ENCODE measurements at regions not wholly inside any gene's neighbourhood (a gene's known extent, or its start where the extent isn't known, plus 50 kb on each side); places are given as distances from the start of the nearest gene placed in this dataset.

GRCh38 chr13:76035711-76036110 lies 399.6 kb downstream of the LMO7 start:
- Histone ChIP-seq H3K9ac (replicated peaks; ENCODE audit: extremely low read depth, insufficient read depth, low read length) (no peak overlapping the region), H3K27ac (ENCODE audit: insufficient read depth, low read depth, low read length) (no peak overlapping the region), H3K4me1 (ENCODE audit: control insufficient read depth, extremely low read depth, insufficient read depth, low read length) (no peaks in the 10 kb centered on the region), H3K9me1 (replicated peaks; ENCODE audit: control insufficient read depth, extremely low read depth, insufficient read depth, low read length) (no peaks in the 10 kb centered on the region), H3K4me2 (ENCODE audit: insufficient read depth, low read length) (no peak overlapping the region), H3K9me3 (replicated peaks; ENCODE audit: control insufficient read depth, insufficient read depth, low read length) (no peaks in the 10 kb centered on the region), H3K27me3 (ENCODE audit: control insufficient read depth in 2 of 2, insufficient read depth in 2 of 2, low read length in 2 of 2) (no peaks in the 10 kb centered on the region), H3K79me2 (ENCODE audit: control insufficient read depth, insufficient read depth, low read length) (no peaks in the 10 kb centered on the region), H2AFZ (ENCODE audit: low read depth, low read length) (no peak overlapping the region), H3K4me3 (replicated peaks in 1 of 3; ENCODE audit: insufficient read depth in 1 of 3, low read depth in 1 of 3, low read length in 3 of 3) (no peak overlapping the region), H3K36me3 (ENCODE audit: control insufficient read depth in 2 of 2, extremely low read depth in 1 of 2, insufficient read depth in 2 of 2, low read length in 2 of 2) (no peaks in the 10 kb centered on the region), H4K20me1 (replicated peaks; ENCODE audit: control insufficient read depth, extremely low read depth, insufficient read depth, low read length) (no peaks in the 10 kb centered on the region)
- FAIRE-seq = no peak
- ChIA-PET POLR2A (no interaction called here), CTCF (interaction anchor here (1.3 kb wide), 1 partner anchor 436 kb away, joined by 3 read pairs; no protein-coding TSS in a partner anchor)
- intact Hi-C loops (cut with micrococcal nuclease) = no loop called here
- peak; percentile 4 for DNase-seq (ENCODE audit: low read depth, low spot score)
- dilution Hi-C loops (cut with MboI; ENCODE audit: extremely low pct_ligation_motif_present, low sequenced_read_pairs) = no loop called here
- BruUV-seq (replicated peaks) = no TSS peak
- TF ChIP-seq FOS (IDR thresholded peaks at IDR 0.05; ENCODE audit: borderline replicate concordance, insufficient read depth, low read length) (peak; percentile 4), POLR2A (IDR thresholded peaks at IDR 0.05; ENCODE audit: low read depth, low read length) (no peak)

GRCh38 chr13:76029706-76030105 lies 393.6 kb downstream of the LMO7 start:
- no peak overlapping the region for H2AFZ ChIP-seq (ENCODE audit: low read depth, low read length)
- dilution Hi-C loops (cut with MboI; ENCODE audit: extremely low pct_ligation_motif_present, low sequenced_read_pairs) = no loop called here
- no peak for TF ChIP-seq JUN (IDR thresholded peaks at IDR 0.05; ENCODE audit: borderline replicate concordance, insufficient read depth, insufficient read length, low read depth)
- TF ChIP-seq EZH2 (IDR thresholded peaks at IDR 0.05; ENCODE audit: borderline replicate concordance, low read depth, low read length, severe bottlenecking) = no peak
- no peak for TF ChIP-seq CTCF (IDR thresholded peaks at IDR 0.05; ENCODE audit: extremely low read depth in 1 of 2, insufficient read depth in 1 of 2, low read depth in 1 of 2, low read length in 2 of 2)
- no peak for TF ChIP-seq POLR2A (IDR thresholded peaks at IDR 0.05; ENCODE audit: low read depth, low read length)
- TF ChIP-seq FOS (IDR thresholded peaks at IDR 0.05; ENCODE audit: borderline replicate concordance, insufficient read depth, low read length) = no peak
- no peak for TF ChIP-seq MYC (IDR thresholded peaks at IDR 0.05; ENCODE audit: low read depth, low read length)
- TF ChIP-seq MAX (IDR thresholded peaks at IDR 0.05; ENCODE audit: insufficient read depth, insufficient read length) = no peak
- TF ChIP-seq POLR2AphosphoS5 (IDR thresholded peaks at IDR 0.05; ENCODE audit: insufficient read depth, low read depth, low read length) = no peak
- no peak for TF ChIP-seq GATA2 (IDR thresholded peaks at IDR 0.05; ENCODE audit: insufficient read depth, insufficient read length, low read depth, low read length)
- ChIA-PET CTCF (interaction anchor here (1.1 to 2.1 kb wide), 6 partner anchors 9 to 334 kb away, joined by 3 to 15 read pairs (median 4); no protein-coding TSS in a partner anchor), POLR2A (no interaction called here)
- no peaks in the 10 kb centered on the region for H3K9me3 ChIP-seq (replicated peaks; ENCODE audit: control insufficient read depth, insufficient read depth, low read length)
- no peaks in the 10 kb centered on the region for H3K4me1 ChIP-seq (ENCODE audit: control insufficient read depth, extremely low read depth, insufficient read depth, low read length)
- no peak overlapping the region for H3K4me3 ChIP-seq (replicated peaks in 1 of 3; ENCODE audit: insufficient read depth in 1 of 3, low read depth in 1 of 3, low read length in 3 of 3)
- H3K9ac ChIP-seq (replicated peaks; ENCODE audit: extremely low read depth, insufficient read depth, low read length) = no peak overlapping the region
- no TSS peak for BruUV-seq (replicated peaks)
- H3K27me3 ChIP-seq (ENCODE audit: control insufficient read depth in 2 of 2, insufficient read depth in 2 of 2, low read length in 2 of 2) = no peaks in the 10 kb centered on the region
- intact Hi-C loops (cut with micrococcal nuclease) = no loop called here
- H3K9me1 ChIP-seq (replicated peaks; ENCODE audit: control insufficient read depth, extremely low read depth, insufficient read depth, low read length) = no peaks in the 10 kb centered on the region
- no peak overlapping the region for H3K27ac ChIP-seq (ENCODE audit: insufficient read depth, low read depth, low read length)
- H4K20me1 ChIP-seq (replicated peaks; ENCODE audit: control insufficient read depth, extremely low read depth, insufficient read depth, low read length) = no peaks in the 10 kb centered on the region
- DNase-seq (ENCODE audit: low read depth, low spot score) (no peak), FAIRE-seq (no peak)
- no peaks in the 10 kb centered on the region for H3K79me2 ChIP-seq (ENCODE audit: control insufficient read depth, insufficient read depth, low read length)
- H3K4me2 ChIP-seq (ENCODE audit: insufficient read depth, low read length) = no peak overlapping the region
- H3K36me3 ChIP-seq (ENCODE audit: control insufficient read depth in 2 of 2, extremely low read depth in 1 of 2, insufficient read depth in 2 of 2, low read length in 2 of 2) = no peaks in the 10 kb centered on the region

Data from endothelial cell of umbilical vein (primary cell).